HTR-8/SVneo (cell line): ENCODE measurements at regions not wholly inside any gene's neighbourhood (a gene's known extent, or its start where the extent isn't known, plus 50 kb on each side); places are given as distances from the start of the nearest gene placed in this dataset.

Experiments
- DNase-seq: peaks from one replicate; pipeline ENCODE4 v3.0.0; 2011; ENCODE audit warnings: low spot score, mixed read lengths; ENCODE audit not compliant: insufficient read length
- FAIRE-seq: peaks from 2 replicates; lab custom pipeline; 2011; peaks lifted over from hg19 to GRCh38; lab: Jason Lieb, UNC

GRCh38 chr18:40812981-40813515 lies 1142.0 kb upstream of the PIK3C3 start:
- DNase-seq: no peak
- no peak for FAIRE-seq

DNA sequence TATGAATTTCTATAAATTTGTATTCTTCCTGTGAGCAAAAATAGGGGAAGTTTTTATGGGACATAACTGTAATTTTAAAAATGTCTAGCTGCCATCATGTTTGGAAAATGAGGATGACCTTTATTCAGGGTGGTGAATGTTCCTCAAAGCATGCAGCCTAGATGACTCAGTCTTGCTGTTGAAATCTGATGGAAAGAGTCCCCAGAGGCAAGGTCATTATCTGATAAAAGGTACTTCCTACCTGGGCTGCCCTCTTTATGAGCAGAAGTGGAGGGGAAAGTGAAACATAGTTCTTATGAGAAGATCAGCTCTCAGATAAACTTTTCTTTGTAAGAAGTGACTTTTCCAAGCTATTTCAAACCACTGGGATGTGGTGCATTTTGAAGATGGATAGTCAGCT lies 1144.7 kb upstream of the PIK3C3 start:
- DNase-seq: no peak

DNA sequence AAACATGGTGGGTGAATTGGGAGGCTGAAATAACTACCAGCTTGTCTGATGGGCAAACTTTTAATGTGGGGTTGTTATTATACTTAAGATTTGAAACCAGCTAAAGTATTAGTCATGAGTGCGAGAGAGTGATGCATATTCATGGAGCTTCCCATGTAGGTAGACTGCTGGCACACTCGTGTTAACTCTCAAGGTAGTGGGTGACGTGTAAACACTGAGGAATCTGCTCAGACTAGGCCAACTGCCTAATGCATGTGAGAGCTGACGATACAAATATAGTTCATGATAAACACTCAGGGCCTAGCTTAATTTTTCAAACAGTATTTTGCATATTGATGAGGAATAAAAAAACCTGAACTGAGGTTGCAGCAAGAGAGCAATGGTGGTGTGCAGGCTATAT lies 1165.7 kb upstream of the PIK3C3 start:
- DNase-seq: no peak
- no peak for FAIRE-seq

More for the DNA sequence above, 1144.7 kb upstream of the PIK3C3 start:
- no peak for FAIRE-seq

GRCh38 chr18:40782453-40783130 lies 1172.4 kb upstream of the PIK3C3 start:
- DNase-seq: no peak
- FAIRE-seq: no peak

DNA sequence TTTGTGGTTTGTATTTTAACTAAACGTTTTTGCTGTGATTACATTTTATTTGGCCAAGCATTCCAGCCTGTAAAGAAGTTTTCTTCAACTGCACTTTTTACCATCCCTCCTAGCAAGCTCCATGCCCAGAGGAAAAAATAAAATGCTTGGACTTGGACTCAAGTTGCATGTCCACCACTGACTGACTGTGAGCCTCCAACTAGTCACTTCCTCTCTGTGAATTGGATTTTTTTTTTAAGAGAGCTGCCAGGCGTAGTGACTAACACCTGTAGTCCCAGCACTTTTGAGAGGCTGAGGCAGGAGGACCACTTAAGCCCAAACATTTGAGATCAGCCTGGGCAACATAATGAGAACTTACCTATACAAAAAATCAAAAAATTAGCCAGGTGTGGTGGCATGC lies 1185.2 kb upstream of the PIK3C3 start:
- DNase-seq: no peak
- no peak for FAIRE-seq

DNA sequence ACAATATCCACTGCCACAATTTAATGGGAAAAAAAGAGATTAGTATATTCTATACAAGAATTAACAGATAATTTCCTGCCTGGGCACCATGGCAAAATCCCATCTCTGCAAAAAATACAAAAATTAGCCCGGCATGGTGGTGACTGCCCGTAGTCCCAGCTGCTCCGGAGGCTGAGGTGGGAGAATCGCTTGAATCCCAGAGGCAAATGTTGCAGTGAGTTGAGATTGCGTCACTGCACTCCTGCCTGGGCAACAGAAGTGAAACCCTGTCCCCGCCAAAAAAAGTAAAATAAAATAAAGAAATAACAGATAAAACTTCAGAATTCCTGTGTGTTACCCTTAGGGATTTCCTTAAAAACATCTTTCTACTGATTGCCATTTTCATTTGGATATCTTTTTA lies 1194.8 kb upstream of the PIK3C3 start:
- no peak for DNase-seq
- no peak for FAIRE-seq

DNA sequence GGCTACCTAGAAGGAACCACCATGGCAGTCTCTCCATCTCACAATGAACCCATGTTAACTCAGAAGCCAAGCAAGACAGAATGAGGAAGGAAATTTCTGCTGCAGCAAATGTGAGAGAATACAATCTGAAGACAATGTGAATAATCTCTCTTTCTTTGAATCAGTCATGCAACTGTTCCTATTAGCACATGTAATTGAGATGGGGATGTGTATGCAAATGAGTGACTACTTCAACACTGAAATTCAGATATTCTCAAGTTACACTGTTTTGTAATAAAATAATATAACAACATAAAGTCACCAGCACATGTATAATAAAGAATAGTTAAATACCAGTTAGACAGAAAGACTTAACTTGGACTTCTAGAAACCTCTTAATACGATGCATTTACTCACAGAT lies 1200.6 kb upstream of the PIK3C3 start:
- FAIRE-seq (no peak), DNase-seq (no peak)

DNA sequence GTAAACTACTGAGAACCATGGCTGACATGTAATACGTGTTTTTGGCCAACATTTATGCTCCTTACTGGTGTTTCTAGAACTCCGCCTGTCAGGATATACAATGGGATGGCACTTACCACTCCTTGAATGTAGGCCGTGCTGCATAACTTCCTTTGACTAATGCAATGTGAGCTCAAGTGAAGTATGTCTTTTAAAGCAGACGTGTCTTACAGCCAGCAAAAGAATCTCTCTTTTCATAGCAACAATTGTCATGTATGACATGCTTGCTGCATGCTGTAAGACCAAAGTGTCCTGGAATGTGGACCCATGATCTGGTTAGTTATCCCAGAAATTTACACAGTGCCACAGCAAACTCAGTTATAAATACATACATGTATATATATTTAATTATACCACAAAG lies 1202.7 kb upstream of the PIK3C3 start:
- no peak for DNase-seq
- no peak for FAIRE-seq

DNA sequence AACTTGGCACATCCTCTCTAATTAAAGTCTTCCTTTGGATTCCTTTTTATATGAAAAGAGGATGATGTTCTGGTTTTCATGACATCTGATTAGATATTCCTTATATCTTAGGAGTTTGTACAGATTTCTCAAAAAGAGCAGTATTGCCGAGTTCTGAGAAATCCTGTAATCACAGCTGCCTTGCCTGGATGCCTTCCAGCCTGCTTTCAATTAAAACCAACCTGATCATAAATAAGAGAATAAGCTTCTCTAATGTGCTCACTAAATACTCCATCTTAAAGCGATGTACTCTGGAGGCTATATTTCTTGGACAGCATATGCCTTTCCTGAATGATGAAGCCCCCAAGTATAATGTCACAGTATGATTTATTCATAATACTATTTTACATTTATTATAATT lies 1203.8 kb upstream of the PIK3C3 start:
- DNase-seq (no peak), FAIRE-seq (no peak)

DNA sequence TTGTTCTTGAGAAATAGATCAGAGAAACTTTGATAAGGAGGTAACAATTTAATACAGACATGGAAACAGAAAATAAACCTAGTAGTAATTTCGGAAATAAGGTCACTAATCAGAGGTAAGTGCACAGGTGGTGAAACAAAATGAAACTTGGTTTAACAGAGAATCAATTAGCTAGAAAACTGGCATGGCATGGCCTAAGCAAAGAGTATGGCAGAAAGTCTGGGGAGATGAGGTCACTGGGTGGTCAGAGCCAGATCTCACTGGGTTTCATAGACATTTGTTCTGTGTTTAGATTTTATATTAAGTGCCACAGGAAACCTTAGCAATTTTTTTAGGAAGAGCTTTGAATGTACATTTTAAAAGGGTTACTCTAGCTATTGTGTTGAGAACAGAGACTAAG lies 1216.0 kb upstream of the PIK3C3 start:
- FAIRE-seq (no peak), DNase-seq (no peak)

DNA sequence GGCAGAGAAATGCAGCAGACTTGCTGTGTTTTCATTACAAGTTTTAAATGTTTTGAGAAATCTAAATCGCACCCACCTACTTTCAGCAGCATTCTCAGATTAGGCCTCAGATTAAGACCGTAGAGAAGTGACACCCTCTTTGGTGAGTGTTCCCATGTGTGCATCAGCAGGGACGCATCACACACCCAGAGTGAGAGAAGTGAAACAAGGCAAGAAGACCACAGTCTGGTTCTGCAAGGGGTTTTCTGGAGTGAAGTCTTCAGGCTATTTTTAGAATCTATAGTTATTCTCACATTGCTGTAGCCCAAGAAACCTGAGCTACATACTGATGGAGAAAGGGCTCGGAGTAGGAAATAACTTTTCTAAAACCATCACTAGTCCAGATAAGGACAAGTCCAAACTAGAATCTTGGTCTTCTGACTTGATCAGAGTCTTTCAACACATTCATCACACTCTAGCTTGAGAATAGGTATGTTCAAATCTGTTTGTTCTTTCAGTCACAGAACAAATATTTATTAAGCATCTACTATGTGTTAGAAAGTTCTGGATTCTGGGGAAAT lies 1216.6 kb upstream of the PIK3C3 start:
- DNase-seq (no peak), FAIRE-seq (no peak)

DNA sequence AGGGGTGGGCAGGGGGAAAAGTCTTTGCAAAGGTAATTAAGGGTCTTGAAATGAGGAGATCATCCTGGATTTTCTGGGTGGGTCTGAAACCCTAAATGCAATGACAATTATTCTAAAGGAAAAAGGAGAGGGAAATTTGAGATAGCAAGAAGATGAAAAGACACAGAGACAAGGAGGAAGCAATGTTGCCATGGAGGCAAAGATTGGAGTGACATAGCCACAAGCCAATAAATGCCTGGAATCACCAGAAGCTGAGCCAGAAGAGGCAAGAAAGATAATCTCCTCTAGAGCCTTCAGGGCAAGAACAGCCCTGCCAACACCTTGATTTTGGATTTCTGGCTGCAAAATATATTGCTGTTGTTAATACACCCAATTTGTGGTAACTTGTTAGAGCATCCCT lies 1246.3 kb upstream of the PIK3C3 start:
- DNase-seq (no peak), FAIRE-seq (no peak)

- DNase-seq: no peak
- no peak for FAIRE-seq
These were observed 1247.2 kb upstream of the PIK3C3 start for GRCh38 chr18:40707797-40708196.

DNA sequence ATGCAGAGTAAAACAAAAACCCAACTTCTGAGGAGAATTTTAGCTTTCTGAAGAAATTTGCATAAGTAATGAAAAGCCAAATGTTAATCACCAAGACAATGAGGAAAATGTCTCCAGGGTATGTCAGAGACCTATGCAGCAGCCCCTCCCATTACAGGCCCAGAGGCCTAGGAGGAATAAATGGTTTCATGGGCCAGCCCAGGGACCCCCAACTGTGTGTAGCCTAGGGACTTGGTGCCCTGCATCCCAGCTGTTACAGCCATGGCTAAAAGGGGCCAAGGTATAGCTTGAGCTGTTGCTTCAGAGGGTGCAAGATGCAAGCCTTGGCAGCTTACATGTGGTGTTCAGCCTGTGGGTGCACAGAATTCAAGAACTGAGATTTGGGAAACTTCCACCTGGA lies 1256.9 kb upstream of the PIK3C3 start:
- FAIRE-seq (no peak), DNase-seq (no peak)

- DNase-seq: no peak
- FAIRE-seq: no peak
These were observed 1259.5 kb upstream of the PIK3C3 start for GRCh38 chr18:40695526-40695925.

GRCh38 chr18:40692871-40693270 lies 1262.2 kb upstream of the PIK3C3 start:
- no peak for DNase-seq
- no peak for FAIRE-seq

- DNase-seq: no peak
- FAIRE-seq: no peak
These were observed 1265.0 kb upstream of the PIK3C3 start for GRCh38 chr18:40690062-40690461.

- DNase-seq (no peak), FAIRE-seq (no peak)
These were observed 1267.6 kb upstream of the PIK3C3 start for GRCh38 chr18:40687399-40687798.

- no peak for DNase-seq
- FAIRE-seq: no peak
These were observed 1268.2 kb upstream of the PIK3C3 start for GRCh38 chr18:40686836-40687235.

DNA sequence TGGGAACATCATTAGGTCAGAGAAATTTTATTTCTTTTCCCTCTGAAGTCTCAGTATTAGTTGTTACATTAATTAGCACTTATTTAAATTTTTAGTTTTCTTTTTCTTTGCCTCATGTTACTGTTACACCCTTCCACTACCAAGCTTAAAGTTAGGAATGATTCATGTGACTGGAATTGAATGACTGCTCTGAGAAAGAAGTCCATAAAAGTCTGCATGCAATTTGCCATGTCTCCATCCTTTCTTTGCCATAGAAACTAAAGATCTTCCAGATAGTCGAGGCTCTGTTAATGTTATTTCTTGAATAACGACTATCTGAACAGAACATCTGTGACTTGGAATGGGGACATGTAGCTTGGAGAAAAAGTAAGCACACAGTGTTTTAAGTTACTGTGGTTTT lies 1269.8 kb upstream of the PIK3C3 start:
- FAIRE-seq: no peak
- DNase-seq: no peak

DNA sequence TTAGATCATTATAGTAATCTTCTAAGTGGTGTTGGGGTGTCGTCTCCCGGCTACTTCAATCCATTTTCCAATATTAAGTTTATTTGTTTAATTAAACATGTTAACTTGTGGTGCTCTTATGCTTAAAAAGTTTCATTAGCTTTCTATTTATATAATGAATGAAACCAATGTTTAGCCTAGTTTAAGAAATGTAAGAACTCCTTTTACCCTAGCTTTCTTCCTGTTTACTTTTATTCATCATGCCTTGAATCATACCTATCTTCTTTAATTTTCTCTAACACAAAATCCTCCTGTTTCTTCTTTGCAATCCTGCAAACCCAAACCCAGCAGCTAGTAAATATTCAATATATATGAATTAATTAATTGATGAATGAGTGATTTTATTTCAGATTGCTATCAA lies 1276.7 kb upstream of the PIK3C3 start:
- no peak for FAIRE-seq

DNA sequence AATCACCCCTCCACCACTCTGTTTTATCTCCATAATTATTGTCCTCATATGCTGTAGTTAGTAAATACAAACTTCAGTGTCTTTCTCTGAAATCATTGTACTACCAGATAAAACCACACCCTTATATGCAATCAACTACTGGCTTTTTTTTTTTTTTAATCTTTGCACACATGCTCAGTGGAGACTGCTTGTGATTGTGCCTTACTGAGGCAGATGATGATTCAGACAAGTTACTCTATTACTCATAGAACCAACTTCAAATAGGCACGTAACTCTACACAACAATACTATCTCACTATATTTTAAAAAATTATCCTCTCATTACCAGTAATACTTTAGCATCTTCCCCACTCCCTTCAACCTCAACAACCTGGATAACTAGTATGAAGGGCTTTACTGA lies 1278.4 kb upstream of the PIK3C3 start:
- DNase-seq: no peak
- FAIRE-seq: no peak

More for the DNA sequence above, 1276.7 kb upstream of the PIK3C3 start:
- DNase-seq: no peak
